Prostate gland (tissue), 2 donors: ENCODE measurements at regions not wholly inside any gene's neighbourhood (a gene's known extent, or its start where the extent isn't known, plus 50 kb on each side); places are given as distances from the start of the nearest gene placed in this dataset.

Source experiments
- POLR2A ChIP-seq: fragments of 450-650 bp; IDR thresholded peaks from one replicate; pipeline ENCODE4 v1.6.1; 2016; ENCODE audit warnings: antibody characterized with exemption, mild to moderate bottlenecking
- TF ChIP-seq, protein P1 (sequence below), 4 experiments: fragments of 200-600 bp in 2 of 4; fragments of 450-650 bp in 2 of 4; sonication (generic) in 2 of 4; IDR thresholded peaks; 1 replicate in 3 of 4; 2 replicates in 1 of 4; pipeline ENCODE4 v1.5.1; 2016 to 2019; ENCODE audit warnings: antibody characterized with exemption in 4 of 4, mild to moderate bottlenecking in 2 of 4, moderate library complexity in 2 of 4

DNA sequence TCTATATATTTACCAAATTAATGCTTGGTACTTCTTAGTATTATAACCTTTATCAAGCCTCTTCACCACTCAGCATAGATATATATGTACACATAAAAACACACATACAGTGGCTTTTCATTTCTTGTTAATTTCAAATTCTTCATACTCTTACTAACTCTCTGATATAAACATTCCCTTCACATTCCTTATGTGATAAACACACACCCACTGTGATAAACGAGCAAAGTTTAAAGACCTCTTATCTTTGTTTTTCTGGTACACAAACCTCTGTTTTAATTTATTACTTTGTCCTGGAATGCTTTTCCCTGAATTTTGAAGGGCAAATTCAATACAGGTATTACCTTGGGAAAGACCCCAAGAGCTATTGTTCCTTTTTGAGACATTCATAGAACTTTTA lies 379.1 kb upstream of the TMPRSS15 start:
- TF ChIP-seq, protein P1, sequence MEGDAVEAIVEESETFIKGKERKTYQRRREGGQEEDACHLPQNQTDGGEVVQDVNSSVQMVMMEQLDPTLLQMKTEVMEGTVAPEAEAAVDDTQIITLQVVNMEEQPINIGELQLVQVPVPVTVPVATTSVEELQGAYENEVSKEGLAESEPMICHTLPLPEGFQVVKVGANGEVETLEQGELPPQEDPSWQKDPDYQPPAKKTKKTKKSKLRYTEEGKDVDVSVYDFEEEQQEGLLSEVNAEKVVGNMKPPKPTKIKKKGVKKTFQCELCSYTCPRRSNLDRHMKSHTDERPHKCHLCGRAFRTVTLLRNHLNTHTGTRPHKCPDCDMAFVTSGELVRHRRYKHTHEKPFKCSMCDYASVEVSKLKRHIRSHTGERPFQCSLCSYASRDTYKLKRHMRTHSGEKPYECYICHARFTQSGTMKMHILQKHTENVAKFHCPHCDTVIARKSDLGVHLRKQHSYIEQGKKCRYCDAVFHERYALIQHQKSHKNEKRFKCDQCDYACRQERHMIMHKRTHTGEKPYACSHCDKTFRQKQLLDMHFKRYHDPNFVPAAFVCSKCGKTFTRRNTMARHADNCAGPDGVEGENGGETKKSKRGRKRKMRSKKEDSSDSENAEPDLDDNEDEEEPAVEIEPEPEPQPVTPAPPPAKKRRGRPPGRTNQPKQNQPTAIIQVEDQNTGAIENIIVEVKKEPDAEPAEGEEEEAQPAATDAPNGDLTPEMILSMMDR (IDR thresholded peaks at IDR 0.05): no peak
- no peak for TF ChIP-seq POLR2A
